ENCODE measurements at regions not wholly inside any gene's neighbourhood (a gene's known extent, or its start where the extent isn't known, plus 50 kb on each side); places are given as distances from the start of the nearest gene placed in this dataset.

DNA sequence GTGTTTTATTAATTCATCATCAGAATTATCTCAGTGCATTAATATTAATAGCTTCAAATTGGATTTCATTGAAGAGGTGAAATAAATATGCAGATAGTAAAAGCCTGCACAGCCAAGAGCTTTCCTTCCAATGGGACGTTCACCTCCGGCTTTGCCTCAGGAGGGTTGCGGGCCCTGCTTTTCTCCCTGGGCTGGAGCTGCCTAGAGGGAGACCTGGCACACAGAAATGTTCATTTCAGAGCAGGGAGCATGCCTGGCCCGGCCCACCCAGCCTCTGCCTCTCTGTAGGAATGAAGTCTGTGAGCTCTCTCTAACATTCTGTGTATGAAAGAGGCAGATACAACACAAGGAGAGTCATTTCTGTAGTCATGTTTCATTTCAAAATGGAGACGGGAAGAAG lies 100.4 kb upstream of the IRX2 start:
- Histone ChIP-seq H3K9me3 (ENCODE audit: control insufficient read depth, insufficient read depth, low read depth, low read length) (no peaks in the 10 kb centered on the region), H3K36me3 (ENCODE audit: control insufficient read depth, insufficient read depth, low read length) (no peaks in the 10 kb centered on the region), H3K27ac (ENCODE audit: low read depth, low read length) (no peak overlapping the region), H3K27me3 (ENCODE audit: control insufficient read depth, insufficient read depth, low read length) (no peaks in the 10 kb centered on the region), H3K9ac (ENCODE audit: low read length) (no peak overlapping the region), H3K4me3 (ENCODE audit: low read depth, low read length) (no peak overlapping the region), H3K4me1 (ENCODE audit: control insufficient read depth, insufficient read depth, low read length) (no peaks in the 10 kb centered on the region)

GRCh38 chr5:2849429-2849828 lies 98.0 kb upstream of the IRX2 start:
- H3K27me3 ChIP-seq (ENCODE audit: control insufficient read depth, insufficient read depth, low read length): no peaks in the 10 kb centered on the region
- H3K36me3 ChIP-seq (ENCODE audit: control insufficient read depth, insufficient read depth, low read length): no peaks in the 10 kb centered on the region
- no peak overlapping the region for H3K4me3 ChIP-seq (ENCODE audit: low read depth, low read length)
- no peaks in the 10 kb centered on the region for H3K9me3 ChIP-seq (ENCODE audit: control insufficient read depth, insufficient read depth, low read depth, low read length)
- H3K4me1 ChIP-seq (ENCODE audit: control insufficient read depth, insufficient read depth, low read length): no peaks in the 10 kb centered on the region
- no peak overlapping the region for H3K9ac ChIP-seq (ENCODE audit: low read length)
- H3K27ac ChIP-seq (ENCODE audit: low read depth, low read length): no peak overlapping the region

- Histone ChIP-seq H3K27me3 (ENCODE audit: control insufficient read depth, insufficient read depth, low read length) (no peaks in the 10 kb centered on the region), H3K4me1 (ENCODE audit: control insufficient read depth, insufficient read depth, low read length) (no peaks in the 10 kb centered on the region), H3K27ac (ENCODE audit: low read depth, low read length) (no peak overlapping the region), H3K9ac (ENCODE audit: low read length) (no peak overlapping the region), H3K9me3 (ENCODE audit: control insufficient read depth, insufficient read depth, low read depth, low read length) (no peaks in the 10 kb centered on the region), H3K4me3 (ENCODE audit: low read depth, low read length) (no peak overlapping the region), H3K36me3 (ENCODE audit: control insufficient read depth, insufficient read depth, low read length) (no peaks in the 10 kb centered on the region)
Observed at GRCh38 chr5:2848619-2849018, 97.1 kb upstream of the IRX2 start.

- no peak overlapping the region for H3K4me3 ChIP-seq (ENCODE audit: low read depth, low read length)
Observed at GRCh38 chr5:2847608-2848007, 96.1 kb upstream of the IRX2 start.

GRCh38 chr5:2841208-2841607 lies 89.7 kb upstream of the IRX2 start:
- no peak overlapping the region for H3K27ac ChIP-seq (ENCODE audit: low read depth, low read length)
- no peaks in the 10 kb centered on the region for H3K9me3 ChIP-seq (ENCODE audit: control insufficient read depth, insufficient read depth, low read depth, low read length)
- H3K4me1 ChIP-seq (ENCODE audit: control insufficient read depth, insufficient read depth, low read length): no peaks in the 10 kb centered on the region
- H3K4me3 ChIP-seq (ENCODE audit: low read depth, low read length): no peak overlapping the region
- H3K27me3 ChIP-seq (ENCODE audit: control insufficient read depth, insufficient read depth, low read length): no peaks in the 10 kb centered on the region
- H3K9ac ChIP-seq (ENCODE audit: low read length): no peak overlapping the region
- no peaks in the 10 kb centered on the region for H3K36me3 ChIP-seq (ENCODE audit: control insufficient read depth, insufficient read depth, low read length)

More at GRCh38 chr5:2847608-2848007, 96.1 kb upstream of the IRX2 start:
- H3K4me1 ChIP-seq (ENCODE audit: control insufficient read depth, insufficient read depth, low read length): no peaks in the 10 kb centered on the region
- H3K9me3 ChIP-seq (ENCODE audit: control insufficient read depth, insufficient read depth, low read depth, low read length): no peaks in the 10 kb centered on the region
- no peak overlapping the region for H3K27ac ChIP-seq (ENCODE audit: low read depth, low read length)
- H3K36me3 ChIP-seq (ENCODE audit: control insufficient read depth, insufficient read depth, low read length): no peaks in the 10 kb centered on the region
- H3K27me3 ChIP-seq (ENCODE audit: control insufficient read depth, insufficient read depth, low read length): no peaks in the 10 kb centered on the region
- no peak overlapping the region for H3K9ac ChIP-seq (ENCODE audit: low read length)

DNA sequence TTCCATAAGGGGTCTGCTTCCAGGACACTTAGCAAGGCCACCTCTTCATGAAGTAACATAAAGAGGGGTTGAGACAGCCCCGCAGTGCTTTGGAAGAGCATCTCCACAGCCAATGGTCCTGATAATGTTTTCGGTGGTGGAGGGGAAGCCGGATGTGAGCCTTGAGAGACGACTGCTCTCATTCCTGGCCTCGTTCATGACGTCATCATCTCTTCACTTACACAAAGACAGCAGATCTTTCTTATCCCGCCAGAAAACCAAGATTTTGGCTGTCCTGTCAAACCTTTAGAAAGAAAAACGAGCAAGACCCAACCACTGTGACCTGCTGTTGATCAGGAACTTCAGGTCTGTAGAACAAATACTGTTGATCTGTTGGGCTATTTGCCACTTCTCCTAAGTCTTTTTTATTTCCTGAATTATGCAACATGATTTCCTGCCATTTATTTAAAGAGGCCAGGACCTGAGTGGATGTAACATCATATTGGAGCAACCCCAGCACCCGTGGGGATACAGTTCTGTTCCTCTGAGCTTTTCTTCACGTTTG lies 89.0 kb upstream of the IRX2 start:
- Histone ChIP-seq H3K9me3 (ENCODE audit: control insufficient read depth, insufficient read depth, low read depth, low read length) (no peaks in the 10 kb centered on the region), H3K27me3 (ENCODE audit: control insufficient read depth, insufficient read depth, low read length) (no peaks in the 10 kb centered on the region), H3K4me1 (ENCODE audit: control insufficient read depth, insufficient read depth, low read length) (no peaks in the 10 kb centered on the region), H3K9ac (ENCODE audit: low read length) (no peak overlapping the region), H3K36me3 (ENCODE audit: control insufficient read depth, insufficient read depth, low read length) (no peaks in the 10 kb centered on the region), H3K27ac (ENCODE audit: low read depth, low read length) (no peak overlapping the region), H3K4me3 (ENCODE audit: low read depth, low read length) (no peak overlapping the region)

GRCh38 chr5:2836133-2836532 lies 84.7 kb upstream of the IRX2 start:
- Histone ChIP-seq H3K4me1 (ENCODE audit: control insufficient read depth, insufficient read depth, low read length) (0 out of 2 replicates have a peak, but pooled peaks cover 3% of the 10 kb centered on the region), H3K27me3 (ENCODE audit: control insufficient read depth, insufficient read depth, low read length) (no peaks in the 10 kb centered on the region), H3K4me3 (ENCODE audit: low read depth, low read length) (no peak overlapping the region), H3K36me3 (ENCODE audit: control insufficient read depth, insufficient read depth, low read length) (no peaks in the 10 kb centered on the region), H3K9me3 (ENCODE audit: control insufficient read depth, insufficient read depth, low read depth, low read length) (no peaks in the 10 kb centered on the region), H3K27ac (ENCODE audit: low read depth, low read length) (no peak overlapping the region), H3K9ac (ENCODE audit: low read length) (no peak overlapping the region)

GRCh38 chr5:2833556-2833955 lies 82.1 kb upstream of the IRX2 start:
- no peaks in the 10 kb centered on the region for H3K27me3 ChIP-seq (ENCODE audit: control insufficient read depth, insufficient read depth, low read length)
- H3K9me3 ChIP-seq (ENCODE audit: control insufficient read depth, insufficient read depth, low read depth, low read length): no peaks in the 10 kb centered on the region
- no peak overlapping the region for H3K4me3 ChIP-seq (ENCODE audit: low read depth, low read length)
- no peaks in the 10 kb centered on the region for H3K36me3 ChIP-seq (ENCODE audit: control insufficient read depth, insufficient read depth, low read length)
- H3K27ac ChIP-seq (ENCODE audit: low read depth, low read length): no peak overlapping the region
- no peak overlapping the region for H3K9ac ChIP-seq (ENCODE audit: low read length)
- 0 out of 2 replicates have a peak, but pooled peaks cover 3% of the 10 kb centered on the region for H3K4me1 ChIP-seq (ENCODE audit: control insufficient read depth, insufficient read depth, low read length)

DNA sequence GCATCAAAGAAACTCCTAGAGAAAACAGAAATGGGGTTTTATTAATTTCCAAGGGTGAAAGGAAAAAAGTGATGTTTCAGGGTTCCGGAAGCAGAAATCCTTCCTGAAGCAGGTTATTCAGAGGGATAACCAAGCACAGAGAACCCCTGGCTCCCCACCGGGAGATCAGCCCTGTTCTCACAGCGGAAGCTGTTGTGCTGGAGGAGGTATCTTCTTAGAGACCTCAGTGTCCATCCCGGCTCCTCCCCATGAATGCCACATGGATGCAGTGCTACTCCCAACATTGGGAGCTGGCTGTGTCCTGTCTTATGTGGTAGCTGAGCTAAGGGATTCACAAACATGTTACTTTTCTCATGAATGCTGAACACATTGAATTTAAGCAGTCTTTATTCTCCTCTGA lies 80.9 kb upstream of the IRX2 start:
- Histone ChIP-seq H3K27ac (ENCODE audit: low read depth, low read length) (no peak overlapping the region), H3K36me3 (ENCODE audit: control insufficient read depth, insufficient read depth, low read length) (no peaks in the 10 kb centered on the region), H3K9me3 (ENCODE audit: control insufficient read depth, insufficient read depth, low read depth, low read length) (no peaks in the 10 kb centered on the region; the same call in 1 of the 2 replicates), H3K4me1 (ENCODE audit: control insufficient read depth, insufficient read depth, low read length) (0 out of 2 replicates have a peak, but pooled peaks cover 3% of the 10 kb centered on the region), H3K27me3 (ENCODE audit: control insufficient read depth, insufficient read depth, low read length) (no peaks in the 10 kb centered on the region), H3K9ac (ENCODE audit: low read length) (no peak overlapping the region), H3K4me3 (ENCODE audit: low read depth, low read length) (no peak overlapping the region)

- 0 out of 2 replicates have a peak, but pooled peaks cover 3% of the 10 kb centered on the region for H3K4me1 ChIP-seq (ENCODE audit: control insufficient read depth, insufficient read depth, low read length)
- H3K4me3 ChIP-seq (ENCODE audit: low read depth, low read length): no peak overlapping the region
- no peak overlapping the region for H3K9ac ChIP-seq (ENCODE audit: low read length)
- H3K27ac ChIP-seq (ENCODE audit: low read depth, low read length): no peak overlapping the region
- H3K9me3 ChIP-seq (ENCODE audit: control insufficient read depth, insufficient read depth, low read depth, low read length): no peaks in the 10 kb centered on the region; the same call in 1 of the 2 replicates
- H3K36me3 ChIP-seq (ENCODE audit: control insufficient read depth, insufficient read depth, low read length): no peaks in the 10 kb centered on the region
- no peaks in the 10 kb centered on the region for H3K27me3 ChIP-seq (ENCODE audit: control insufficient read depth, insufficient read depth, low read length)
Observed at GRCh38 chr5:2829239-2829638, 77.8 kb upstream of the IRX2 start.

GRCh38 chr5:2818936-2819335 lies 67.5 kb upstream of the IRX2 start:
- Histone ChIP-seq H3K27ac (ENCODE audit: low read depth, low read length) (no peak overlapping the region), H3K27me3 (ENCODE audit: control insufficient read depth, insufficient read depth, low read length) (no peaks in the 10 kb centered on the region), H3K9me3 (ENCODE audit: control insufficient read depth, insufficient read depth, low read depth, low read length) (no peaks in the 10 kb centered on the region)

More at GRCh38 chr5:2818936-2819335, 67.5 kb upstream of the IRX2 start:
- Histone ChIP-seq H3K9ac (ENCODE audit: low read length) (no peak overlapping the region), H3K36me3 (ENCODE audit: control insufficient read depth, insufficient read depth, low read length) (no peaks in the 10 kb centered on the region), H3K4me3 (ENCODE audit: low read depth, low read length) (no peak overlapping the region), H3K4me1 (ENCODE audit: control insufficient read depth, insufficient read depth, low read length) (no peaks in the 10 kb centered on the region)
